Pancreas (tissue), 10 donors: ENCODE measurements at regions not wholly inside any gene's neighbourhood (a gene's known extent, or its start where the extent isn't known, plus 50 kb on each side); places are given as distances from the start of the nearest gene placed in this dataset.

Experiments
- ATAC-seq, 4 donors: fragments of 200-7000 bp; cut with Tn5 transposase; one replicate each; pipeline versions ENCODE4 v1.8.0 to v1.9.1; 2020; ENCODE audit warnings: mild to moderate bottlenecking in 4 of 4, moderate library complexity in 4 of 4
- DNase-seq, 6 donors: peaks; one replicate each; pipeline ENCODE4 v3.0.0-alpha.2; 2020
- FAIRE-seq: peaks from 2 replicates; lab custom pipeline; 2012; peaks lifted over from hg19 to GRCh38; lab: Jason Lieb, UNC
- H3K27ac ChIP-seq, 4 donors: fragments of 200-600 bp; sonication (generic); 1 replicate in 3 of 4; 2 replicates in 1 of 4; pipeline versions ENCODE4 v1.5.0 to v1.8.0; 2020
- H3K27me3 ChIP-seq, 4 donors: fragments of 200-600 bp; one replicate each; pipeline ENCODE4 v1.8.0; 2021
- H3K36me3 ChIP-seq, 3 donors: fragments of 200-600 bp; sonication (generic) in 1 of 3; one replicate each; pipeline versions ENCODE4 v1.5.0 to v1.8.0; 2020 to 2021
- H3K4me1 ChIP-seq, 3 donors: fragments of 200-600 bp; one replicate each; pipeline ENCODE4 v1.8.0; 2021
- H3K4me3 ChIP-seq, 4 donors: fragments of 200-600 bp; sonication (generic) in 2 of 4; one replicate each; pipeline versions ENCODE4 v1.5.0 to v1.8.0; 2020 to 2021
- H3K9me3 ChIP-seq, 4 donors: fragments of 200-600 bp; one replicate each; pipeline ENCODE4 v1.8.0; 2021
- CTCF ChIP-seq, 4 donors: fragments of 200-600 bp; sonication (generic) in 3 of 4; IDR thresholded peaks; one replicate each; pipeline versions ENCODE4 v1.5.0 to v1.8.0; 2021; ENCODE audit warnings: antibody characterized with exemption in 4 of 4
- WGBS, 2 donors: extraction: QIAGEN DNeasy Blood & Tissue Kit; methylation state at CpG; one replicate each; pipeline ENCODE4 v1.1.7; 2013; 5-methylcytosine and 5-hydroxymethylcytosine counted together
- intact Hi-C, 3 donors: fragments of 100-400 bp; cut with DNase I; formaldehyde crosslinking; loops; one replicate each; pipeline versions ENCODE4 v1.11.1 to v1.14.2; 2022
- donor health status: healthy with polysubstance abuse.
- donor health status: DM: no; HTN: no; CAD: no; lungs with moderate emphysema.
- donor health status: DM: no; HTN: no; CAD: no.
- donor health status: control.
- donor health status: control.
- donor health status: Bipolar disorder and iron deficiency.
- donor health status: DM: yes; HTN: yes; CAD: no.
- donor health status: DM: no; HTN: no; CAD: no.
- donor health status: DM: no; HTN: no; CAD: no.
- donor health status: DM: yes; HTN: yes; CAD: no.

GRCh38 chr9:105171076-105171475 is 73.4 kb upstream of the SLC44A1 start:
- Histone ChIP-seq H3K4me1 (no peaks in the 10 kb centered on the region), H3K9me3 (no peaks in the 10 kb centered on the region), H3K36me3 (no peaks in the 10 kb centered on the region), H3K27me3 (no peaks in the 10 kb centered on the region), H3K27ac (no peak overlapping the region), H3K4me3 (no peak overlapping the region)
- no peak for ATAC-seq
- 9 to 13% methylated on average over 1 of the region's 1 CpG for WGBS, 2 donors
- FAIRE-seq, result no peak
- DNase-seq, result no peak
- intact Hi-C loops, result no loop called here
- TF ChIP-seq CTCF (IDR thresholded peaks at IDR 0.05), result no peak

- DNase-seq (no peak), FAIRE-seq (no peak), ATAC-seq (no peak)
- H3K27me3 ChIP-seq, result no peaks in the 10 kb centered on the region
- intact Hi-C loops, result no loop called here
- 67 to 95% methylated on average over 3 of the region's 3 CpGs for WGBS, 2 donors
- H3K9me3 ChIP-seq, result no peaks in the 10 kb centered on the region
- no peak for TF ChIP-seq CTCF (IDR thresholded peaks at IDR 0.05)
- no peak overlapping the region for H3K4me3 ChIP-seq
- H3K27ac ChIP-seq, result no peak overlapping the region
- no peaks in the 10 kb centered on the region for H3K36me3 ChIP-seq
- no peaks in the 10 kb centered on the region for H3K4me1 ChIP-seq
These were observed 72.9 kb upstream of the SLC44A1 start for GRCh38 chr9:105171589-105171988.

- H3K4me3 ChIP-seq, result no peak overlapping the region
- no peaks in the 10 kb centered on the region for H3K27me3 ChIP-seq
- ATAC-seq (no peak), FAIRE-seq (no peak), DNase-seq (no peak)
- WGBS, 2 donors, result 71 to 89% methylated on average over 5 of the region's 5 CpGs
- no peak overlapping the region for H3K27ac ChIP-seq
- no peaks in the 10 kb centered on the region for H3K4me1 ChIP-seq
- no peaks in the 10 kb centered on the region for H3K9me3 ChIP-seq
- intact Hi-C loops, result no loop called here
- H3K36me3 ChIP-seq, result no peaks in the 10 kb centered on the region
- TF ChIP-seq CTCF (IDR thresholded peaks at IDR 0.05), result no peak
These were observed 72.0 kb upstream of the SLC44A1 start for GRCh38 chr9:105172436-105172835.

GRCh38 chr9:105173306-105173705 is 71.1 kb upstream of the SLC44A1 start:
- Histone ChIP-seq H3K4me3 (no peak overlapping the region), H3K27me3 (no peaks in the 10 kb centered on the region), H3K9me3 (no peaks in the 10 kb centered on the region), H3K27ac (no peak overlapping the region), H3K4me1 (no peaks in the 10 kb centered on the region), H3K36me3 (no peaks in the 10 kb centered on the region)
- 81 to 87% methylated on average over 4 of the region's 4 CpGs for WGBS, 2 donors
- FAIRE-seq (no peak), ATAC-seq (no peak), DNase-seq (no peak)
- intact Hi-C loops, result no loop called here
- no peak for TF ChIP-seq CTCF (IDR thresholded peaks at IDR 0.05)

GRCh38 chr9:105173826-105174225 is 70.6 kb upstream of the SLC44A1 start:
- WGBS, 2 donors, result 78 to 82% methylated on average over 4 of the region's 4 CpGs
- no peak for DNase-seq
- no peak for ATAC-seq
- Histone ChIP-seq H3K4me3 (no peak overlapping the region), H3K4me1 (no peaks in the 10 kb centered on the region), H3K9me3 (no peaks in the 10 kb centered on the region), H3K27ac (no peak overlapping the region), H3K36me3 (no peaks in the 10 kb centered on the region), H3K27me3 (no peaks in the 10 kb centered on the region)
- intact Hi-C loops, result no loop called here
- no peak for FAIRE-seq
- no peak for TF ChIP-seq CTCF (IDR thresholded peaks at IDR 0.05)
